ENCODE measurements at regions not wholly inside any gene's neighbourhood (a gene's known extent, or its start where the extent isn't known, plus 50 kb on each side); places are given as distances from the start of the nearest gene placed in this dataset.

DNA sequence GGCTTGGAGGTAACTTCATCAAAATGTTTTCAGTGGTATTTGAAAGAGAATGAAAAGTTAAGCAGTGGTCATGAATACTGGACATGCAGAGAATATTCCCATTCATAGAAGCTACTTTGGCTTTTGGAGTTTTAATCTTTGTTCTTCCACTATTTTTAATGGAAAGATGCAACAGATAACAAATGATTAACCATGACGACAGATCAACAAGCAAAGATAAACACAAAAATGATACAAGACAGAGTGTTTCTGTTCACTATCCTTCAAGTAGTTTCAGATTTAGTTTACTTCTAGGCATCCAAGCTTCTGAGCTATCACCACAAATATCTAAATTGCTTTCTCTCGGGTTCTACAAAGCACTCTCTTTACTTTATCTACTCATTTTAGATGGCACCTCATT lies 1004.9 kb upstream of the ADGRL3 start:
- TF ChIP-seq, protein P1, sequence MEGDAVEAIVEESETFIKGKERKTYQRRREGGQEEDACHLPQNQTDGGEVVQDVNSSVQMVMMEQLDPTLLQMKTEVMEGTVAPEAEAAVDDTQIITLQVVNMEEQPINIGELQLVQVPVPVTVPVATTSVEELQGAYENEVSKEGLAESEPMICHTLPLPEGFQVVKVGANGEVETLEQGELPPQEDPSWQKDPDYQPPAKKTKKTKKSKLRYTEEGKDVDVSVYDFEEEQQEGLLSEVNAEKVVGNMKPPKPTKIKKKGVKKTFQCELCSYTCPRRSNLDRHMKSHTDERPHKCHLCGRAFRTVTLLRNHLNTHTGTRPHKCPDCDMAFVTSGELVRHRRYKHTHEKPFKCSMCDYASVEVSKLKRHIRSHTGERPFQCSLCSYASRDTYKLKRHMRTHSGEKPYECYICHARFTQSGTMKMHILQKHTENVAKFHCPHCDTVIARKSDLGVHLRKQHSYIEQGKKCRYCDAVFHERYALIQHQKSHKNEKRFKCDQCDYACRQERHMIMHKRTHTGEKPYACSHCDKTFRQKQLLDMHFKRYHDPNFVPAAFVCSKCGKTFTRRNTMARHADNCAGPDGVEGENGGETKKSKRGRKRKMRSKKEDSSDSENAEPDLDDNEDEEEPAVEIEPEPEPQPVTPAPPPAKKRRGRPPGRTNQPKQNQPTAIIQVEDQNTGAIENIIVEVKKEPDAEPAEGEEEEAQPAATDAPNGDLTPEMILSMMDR (IDR thresholded peaks at IDR 0.05; ENCODE audit: poor library complexity), result no peak
- TF ChIP-seq EZH2 (IDR thresholded peaks at IDR 0.05; ENCODE audit: borderline replicate concordance), result no peak
- no peak for TF ChIP-seq EZH2phosphoT487 (IDR thresholded peaks at IDR 0.05; ENCODE audit: low read depth, severe bottlenecking, unreplicated experiment)

All from hepatocyte (in vitro differentiated cells).